PC-3 (cell line): ENCODE measurements at regions not wholly inside any gene's neighbourhood (a gene's known extent, or its start where the extent isn't known, plus 50 kb on each side); places are given as distances from the start of the nearest gene placed in this dataset.
"Not testable (repeated sequence)": the region's sequence is repeated elsewhere in the genome, so short reads cannot be mapped to it uniquely, and the experiment has no call there.

ENCODE experiments used
- ATAC-seq: fragments of 200-7000 bp; cut with Tn5 transposase; 2 replicates; pipeline ENCODE4 v1.9.1; 2020; ENCODE audit warnings: mild to moderate bottlenecking, moderate library complexity
- BruUV-seq: library from RNA; stranded (reverse); fragments of 400-500 nt; replicated peaks from 2 replicates; lab custom pipeline; 2021; lab: Mats Ljungman, UMichigan
- CTCF ChIA-PET: fragments of 300-600 bp; sonication (Branson Sonifier 250); formaldehyde crosslinking; loops from one replicate; lab custom pipeline; 2022; ENCODE audit warnings: antibody characterized with exemption; lab: Charles Lee
- POLR2A ChIA-PET: fragments of 300-600 bp; sonication (Branson Sonifier 250); formaldehyde crosslinking; loops from one replicate; lab custom pipeline; 2022; ENCODE audit warnings: antibody characterized with exemption; ENCODE audit not compliant: unreplicated experiment; lab: Charles Lee
- DNase-seq: peaks from one replicate; pipeline ENCODE4 v3.0.0-alpha.2; 2015
- H2AFZ ChIP-seq: fragments of 300-600 bp; sonication (generic); 2 replicates; pipeline ENCODE4 v1.6.0; 2016; ENCODE audit warnings: antibody characterized with exemption, low read length
- H3F3A ChIP-seq: fragments of 300-600 bp; sonication (generic); one replicate; pipeline ENCODE4 v1.6.0; 2017; ENCODE audit warnings: antibody characterized with exemption, low read length, control low read depth, mild to moderate bottlenecking; ENCODE audit not compliant: unreplicated experiment
- H3K27ac ChIP-seq: fragments of 300-600 bp; sonication (generic); 2 replicates; pipeline ENCODE4 v1.5.1; 2016; ENCODE audit warnings: mild to moderate bottlenecking, low read length
- H3K27me3 ChIP-seq: fragments of 300-600 bp; sonication (generic); 2 replicates; pipeline ENCODE4 v1.6.1; 2016; ENCODE audit warnings: low read length, mixed read lengths
- H3K36me3 ChIP-seq: fragments of 300-600 bp; sonication (generic); 2 replicates; pipeline ENCODE4 v1.6.1; 2016; ENCODE audit warnings: low read depth, mixed run types, low read length, mixed read lengths
- H3K4me1 ChIP-seq: fragments of 300-600 bp; sonication (generic); 2 replicates; pipeline ENCODE4 v1.5.1; 2016; ENCODE audit warnings: low read length; ENCODE audit not compliant: insufficient read depth
- H3K4me2 ChIP-seq: fragments of 300-600 bp; sonication (generic); 2 replicates; pipeline ENCODE4 v1.6.0; 2016; ENCODE audit warnings: low read length
- H3K4me3 ChIP-seq: fragments of 300-600 bp; sonication (generic); 2 replicates; pipeline ENCODE4 v1.5.1; 2016; ENCODE audit warnings: mild to moderate bottlenecking, low read length, mixed read lengths
- H3K79me2 ChIP-seq: fragments of 300-600 bp; sonication (generic); 2 replicates; pipeline ENCODE4 v1.6.1; 2017; ENCODE audit warnings: low read length, mixed read lengths
- H3K9ac ChIP-seq: fragments of 300-600 bp; sonication (generic); 2 replicates; pipeline ENCODE4 v1.6.0; 2016; ENCODE audit warnings: mild to moderate bottlenecking, low read length
- H3K9me2 ChIP-seq: fragments of 300-600 bp; sonication (generic); replicated peaks from 2 replicates; pipeline ENCODE4 v1.6.1; 2016; ENCODE audit warnings: mixed run types, low read length, mixed read lengths
- H3K9me3 ChIP-seq: fragments of 300-600 bp; sonication (generic); 2 replicates; pipeline ENCODE4 v1.6.1; 2016; ENCODE audit warnings: low read length, mixed read lengths
- H4K20me1 ChIP-seq: fragments of 300-600 bp; sonication (generic); 2 replicates; pipeline ENCODE4 v1.6.1; 2016; ENCODE audit warnings: low read length, mixed read lengths
- intact Hi-C: fragments of 100-400 bp; cut with micrococcal nuclease; formaldehyde crosslinking; loops from 2 replicates; pipeline ENCODE4 v1.9.0; 2023

- H3K4me2 ChIP-seq, H3K9ac ChIP-seq, intact Hi-C loops, H3K4me3 ChIP-seq, H3K4me1 ChIP-seq, H3K27me3 ChIP-seq, H3K9me2 ChIP-seq, BruUV-seq, H3F3A ChIP-seq, H3K79me2 ChIP-seq, ATAC-seq, H2AFZ ChIP-seq, H3K9me3 ChIP-seq, DNase-seq, H3K27ac ChIP-seq, H4K20me1 ChIP-seq, H3K36me3 ChIP-seq, POLR2A ChIA-PET, CTCF ChIA-PET: not testable (repeated sequence)
Measured at GRCh38 chr1:812535-813127, 111.1 kb upstream of the SAMD11 start.

GRCh38 chr1:814543-814942, 109.2 kb upstream of the SAMD11 start:
- CTCF ChIA-PET, H3K27me3 ChIP-seq, H3K4me2 ChIP-seq, H3K27ac ChIP-seq, POLR2A ChIA-PET, ATAC-seq, H4K20me1 ChIP-seq, H3K4me1 ChIP-seq, intact Hi-C loops, H2AFZ ChIP-seq, DNase-seq, H3K9ac ChIP-seq, H3K4me3 ChIP-seq, H3K79me2 ChIP-seq, H3K9me2 ChIP-seq, H3K36me3 ChIP-seq, BruUV-seq, H3K9me3 ChIP-seq, H3F3A ChIP-seq: not testable (repeated sequence)

GRCh38 chr1:815147-815922, 108.4 kb upstream of the SAMD11 start:
- ATAC-seq, H3K27me3 ChIP-seq, H3K9me3 ChIP-seq, H3K4me2 ChIP-seq, H3K9ac ChIP-seq, H3K4me3 ChIP-seq, H3F3A ChIP-seq, H3K79me2 ChIP-seq, intact Hi-C loops, POLR2A ChIA-PET, DNase-seq, H3K36me3 ChIP-seq, BruUV-seq, H2AFZ ChIP-seq, H3K27ac ChIP-seq, H3K9me2 ChIP-seq, CTCF ChIA-PET, H4K20me1 ChIP-seq, H3K4me1 ChIP-seq: not testable (repeated sequence)

GRCh38 chr1:817071-817599, 106.6 kb upstream of the SAMD11 start:
- ATAC-seq: not testable (repeated sequence)

GRCh38 chr1:817658-818617, 105.8 kb upstream of the SAMD11 start:
- POLR2A ChIA-PET, H3K27ac ChIP-seq, H3K9me2 ChIP-seq, H3F3A ChIP-seq, intact Hi-C loops, BruUV-seq, H3K4me3 ChIP-seq, H2AFZ ChIP-seq, H3K79me2 ChIP-seq, H3K4me2 ChIP-seq, H4K20me1 ChIP-seq, H3K4me1 ChIP-seq, H3K27me3 ChIP-seq, H3K9ac ChIP-seq, CTCF ChIA-PET, ATAC-seq, H3K36me3 ChIP-seq, H3K9me3 ChIP-seq, DNase-seq: not testable (repeated sequence)

More at GRCh38 chr1:817071-817599, 106.6 kb upstream of the SAMD11 start:
- H3K9me2 ChIP-seq, H3F3A ChIP-seq, H3K4me2 ChIP-seq, H3K36me3 ChIP-seq, DNase-seq, BruUV-seq, H4K20me1 ChIP-seq, POLR2A ChIA-PET, intact Hi-C loops, CTCF ChIA-PET, H3K79me2 ChIP-seq, H3K27me3 ChIP-seq, H3K4me1 ChIP-seq, H3K4me3 ChIP-seq, H3K27ac ChIP-seq, H3K9me3 ChIP-seq, H3K9ac ChIP-seq, H2AFZ ChIP-seq: not testable (repeated sequence)
